Kidney epithelial cell (primary cell): ENCODE measurements at regions not wholly inside any gene's neighbourhood (a gene's known extent, or its start where the extent isn't known, plus 50 kb on each side); places are given as distances from the start of the nearest gene placed in this dataset.
A peak's percentile ranks its signal among the peaks of the same experiment; 100 is the strongest.
"Not testable (repeated sequence)": the region's sequence is repeated elsewhere in the genome, so short reads cannot be mapped to it uniquely, and the experiment has no call there.

Experiments
- DNase-seq: peaks from one replicate; pipeline ENCODE4 v3.0.0-alpha.2; 2010; ENCODE audit warnings: low read depth
- H3K27me3 ChIP-seq: 2 replicates; pipeline ENCODE4 v1.6.0; 2011; ENCODE audit warnings: low read length; ENCODE audit not compliant: control insufficient read depth, insufficient read depth
- H3K36me3 ChIP-seq: 2 replicates; pipeline ENCODE4 v1.5.1; 2011; ENCODE audit warnings: low read length; ENCODE audit not compliant: control insufficient read depth, insufficient read depth
- H3K4me3 ChIP-seq: 2 replicates; pipeline ENCODE4 v1.5.1; 2011; ENCODE audit warnings: low read depth, mild to moderate bottlenecking, control low read depth, low read length
- CTCF ChIP-seq: IDR thresholded peaks from 2 replicates; pipeline ENCODE4 v1.5.1; 2011; ENCODE audit warnings: mild to moderate bottlenecking, moderate library complexity, low read length, control low read depth, inconsistent platforms; ENCODE audit not compliant: insufficient read depth, poor library complexity, severe bottlenecking

GRCh38 chr3:106844638-106845037, 532.6 kb upstream of the CCDC54 start:
- Histone ChIP-seq H3K27me3 (no peaks in the 10 kb centered on the region), H3K4me3 (no peak overlapping the region), H3K36me3 (no peaks in the 10 kb centered on the region)
- no peak for TF ChIP-seq CTCF
- no peak for DNase-seq

- no peak for TF ChIP-seq CTCF
- no peaks in the 10 kb centered on the region for H3K27me3 ChIP-seq
- H3K36me3 ChIP-seq, result no peaks in the 10 kb centered on the region
- no peak for DNase-seq
- no peak overlapping the region for H3K4me3 ChIP-seq
Measured at GRCh38 chr3:106848099-106848498, 529.1 kb upstream of the CCDC54 start.

DNA sequence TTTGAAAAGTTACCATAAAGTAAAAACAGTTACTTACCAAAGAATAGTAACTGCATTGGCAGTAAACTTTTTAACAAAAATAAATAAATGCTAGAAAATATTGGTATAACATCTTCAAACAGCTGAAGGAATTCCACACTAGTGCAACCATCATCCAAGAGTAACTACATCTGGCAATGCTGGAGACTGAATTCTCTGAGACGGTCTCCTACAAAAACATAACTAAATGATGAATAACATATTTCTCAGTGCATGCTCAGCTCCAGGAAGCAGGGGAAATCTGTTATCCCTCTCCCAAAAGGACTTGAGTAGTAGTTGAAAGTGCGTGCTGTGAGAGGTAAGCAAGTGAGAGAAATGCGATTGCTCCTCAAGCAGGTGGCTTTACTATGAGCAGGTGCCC, 526.8 kb upstream of the CCDC54 start:
- no peak overlapping the region for H3K4me3 ChIP-seq
- no peak for DNase-seq
- no peaks in the 10 kb centered on the region for H3K36me3 ChIP-seq
- no peaks in the 10 kb centered on the region for H3K27me3 ChIP-seq
- TF ChIP-seq CTCF, result no peak

- H3K27me3 ChIP-seq, H3K4me3 ChIP-seq, DNase-seq, H3K36me3 ChIP-seq: not testable (repeated sequence)
Measured at GRCh38 chr3:106858321-106858720, 518.9 kb upstream of the CCDC54 start.

DNA sequence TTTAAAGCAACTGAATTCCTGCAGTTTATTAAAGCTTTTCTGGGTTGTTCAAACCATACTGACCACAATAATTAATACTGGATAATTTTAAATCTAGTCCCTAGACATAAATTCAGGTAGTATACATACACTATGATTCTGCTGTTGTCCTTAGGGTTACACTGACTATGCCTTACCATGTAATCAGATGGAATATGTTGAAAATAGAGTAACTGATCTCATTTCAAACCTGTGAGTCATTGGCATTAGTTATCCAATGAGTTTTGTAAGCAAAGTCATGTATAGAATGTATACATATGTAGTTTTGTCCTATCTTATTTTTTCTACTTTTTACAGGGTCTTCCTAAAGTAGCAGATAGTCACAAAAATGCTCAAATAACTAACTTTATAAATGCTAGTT, 517.1 kb upstream of the CCDC54 start:
- TF ChIP-seq CTCF, result no peak
- Histone ChIP-seq H3K4me3 (no peak overlapping the region), H3K36me3 (no peaks in the 10 kb centered on the region), H3K27me3 (no peaks in the 10 kb centered on the region)
- DNase-seq, result no peak

DNA sequence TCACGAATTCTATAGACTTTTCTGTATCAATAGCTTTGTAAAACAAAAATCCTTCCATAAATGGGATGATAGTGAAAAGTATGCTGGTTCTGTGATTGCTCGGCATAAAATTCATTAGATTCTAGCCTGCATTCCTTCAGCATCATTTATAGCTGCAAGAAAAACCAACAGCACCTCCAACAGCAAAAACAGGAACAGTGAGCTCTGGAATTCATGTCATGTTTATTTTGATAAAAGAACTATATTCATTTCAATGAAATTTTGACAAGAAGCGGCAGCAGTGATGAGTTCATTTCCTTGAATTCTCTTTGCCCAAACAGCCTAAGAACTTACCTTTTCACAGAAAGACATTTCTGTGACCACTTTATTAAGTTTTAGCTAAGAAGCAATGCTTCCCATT, 515.2 kb upstream of the CCDC54 start:
- Histone ChIP-seq H3K4me3 (no peak overlapping the region), H3K27me3 (no peaks in the 10 kb centered on the region), H3K36me3 (no peaks in the 10 kb centered on the region)
- peak; percentile 40 for TF ChIP-seq CTCF
- peak; percentile 9 for DNase-seq

DNA sequence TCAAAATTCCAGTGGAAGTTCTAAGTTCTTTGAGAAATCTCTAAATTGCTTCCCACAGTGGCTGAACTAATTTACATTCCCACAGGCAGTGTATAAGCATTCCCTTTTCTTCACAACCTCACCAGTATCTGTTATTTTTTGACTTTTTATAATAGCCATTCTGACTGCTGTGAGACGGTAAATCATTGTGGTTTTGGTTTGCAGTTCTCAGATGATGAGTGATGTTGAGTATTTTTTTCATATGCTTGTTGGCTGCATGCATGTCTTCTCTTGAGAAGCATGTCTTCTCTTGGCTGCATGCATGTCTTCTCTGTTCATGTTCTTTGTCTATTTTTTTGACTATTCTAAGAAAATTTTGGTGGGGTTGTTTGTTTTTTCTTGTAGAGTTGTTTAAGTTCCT, 499.6 kb upstream of the CCDC54 start:
- H3K36me3 ChIP-seq, result no peaks in the 10 kb centered on the region
- no peak for DNase-seq
- TF ChIP-seq CTCF, result no peak
- no peak overlapping the region for H3K4me3 ChIP-seq
- H3K27me3 ChIP-seq, result no peaks in the 10 kb centered on the region
